Erythroblast (primary cell): ENCODE measurements at regions not wholly inside any gene's neighbourhood (a gene's known extent, or its start where the extent isn't known, plus 50 kb on each side); places are given as distances from the start of the nearest gene placed in this dataset.
"Not testable (repeated sequence)": the region's sequence is repeated elsewhere in the genome, so short reads cannot be mapped to it uniquely, and the experiment has no call there.

Source experiments
- GATA1 ChIP-seq: IDR thresholded peaks from 2 replicates; pipeline ENCODE4 v1.6.1; 2011; ENCODE audit warnings: low read depth, mild to moderate bottlenecking, control low read depth, low read length, moderate library complexity
- POLR2A ChIP-seq: IDR thresholded peaks from 2 replicates; pipeline ENCODE4 v1.6.1; 2011; ENCODE audit warnings: mild to moderate bottlenecking, low read length

GRCh38 chr11:44482338-44482737 lies 83.1 kb upstream of the CD82 start:
- TF ChIP-seq POLR2A, GATA1: not testable (repeated sequence)
